ENCODE measurements at regions not wholly inside any gene's neighbourhood (a gene's known extent, or its start where the extent isn't known, plus 50 kb on each side); places are given as distances from the start of the nearest gene placed in this dataset.

- no peak overlapping the region for H3K4me3 Mint-ChIP-seq (ENCODE audit: low read depth)
- H3K27me3 Mint-ChIP-seq = no peaks in the 10 kb centered on the region
- peaks cover 1% of the 10 kb centered on the region for H3K36me3 Mint-ChIP-seq (ENCODE audit: insufficient read depth)
- DNase-seq (ENCODE audit: low spot score, unreplicated experiment) = no peak
- no peaks in the 10 kb centered on the region for H3K4me1 Mint-ChIP-seq (ENCODE audit: low read depth)
- H3K9me3 Mint-ChIP-seq (ENCODE audit: low read depth) = peaks cover 6% of the 10 kb centered on the region
- H3K27ac Mint-ChIP-seq = no peak overlapping the region
- no peak for TF ChIP-seq CTCF (IDR thresholded peaks at IDR 0.05; ENCODE audit: unreplicated experiment)
Observed at GRCh38 chr3:96711816-96712215, 102.6 kb upstream of the EPHA6 start.

DNA sequence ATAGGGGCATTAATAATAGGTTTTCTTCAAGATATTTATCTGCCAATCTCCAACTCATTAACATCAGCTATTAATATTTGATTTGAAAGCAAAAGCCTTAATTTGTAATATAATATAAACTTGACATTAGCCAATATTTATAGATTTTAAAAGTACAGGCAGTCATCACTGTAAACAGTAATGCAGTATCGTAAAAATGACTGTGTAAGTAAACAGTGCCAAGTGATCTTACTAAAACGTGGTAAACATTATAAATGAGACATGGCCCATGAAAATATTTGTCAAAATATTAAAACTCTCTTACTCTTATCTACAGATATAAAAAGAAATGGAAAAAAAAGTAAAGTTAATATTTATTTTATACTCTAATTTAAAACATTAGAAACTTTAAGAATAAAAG lies 101.6 kb upstream of the EPHA6 start:
- no peak for TF ChIP-seq CTCF (IDR thresholded peaks at IDR 0.05; ENCODE audit: unreplicated experiment)
- H3K36me3 Mint-ChIP-seq (ENCODE audit: insufficient read depth) = peaks cover 1% of the 10 kb centered on the region
- H3K4me1 Mint-ChIP-seq (ENCODE audit: low read depth) = no peaks in the 10 kb centered on the region
- no peak overlapping the region for H3K4me3 Mint-ChIP-seq (ENCODE audit: low read depth)
- no peak for DNase-seq (ENCODE audit: low spot score, unreplicated experiment)
- H3K27me3 Mint-ChIP-seq = no peaks in the 10 kb centered on the region
- peaks cover 6% of the 10 kb centered on the region for H3K9me3 Mint-ChIP-seq (ENCODE audit: low read depth)
- no peak overlapping the region for H3K27ac Mint-ChIP-seq

DNA sequence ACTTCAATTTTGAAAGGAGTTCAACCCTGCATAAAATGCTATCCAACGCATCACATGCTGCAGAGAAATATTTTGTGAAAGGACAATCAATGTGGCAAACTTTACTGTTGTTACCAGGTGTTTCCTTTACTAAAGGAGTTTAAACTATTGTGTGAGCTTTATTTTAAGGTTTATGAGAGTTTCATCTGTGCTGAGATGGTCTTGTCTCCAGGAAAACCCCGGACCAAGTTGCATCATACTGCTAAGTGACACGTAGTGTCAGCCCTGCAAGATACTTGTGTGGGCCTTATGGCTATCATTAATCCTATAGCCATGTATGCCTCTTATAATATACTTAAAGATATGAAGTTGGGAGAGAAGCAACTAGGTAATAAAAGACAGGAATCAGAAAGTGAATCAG lies 94.5 kb upstream of the EPHA6 start:
- no peak for DNase-seq (ENCODE audit: low spot score, unreplicated experiment)
- Mint-ChIP-seq H3K4me3 (ENCODE audit: low read depth) (no peak overlapping the region), H3K27me3 (no peaks in the 10 kb centered on the region), H3K36me3 (ENCODE audit: insufficient read depth) (no peaks in the 10 kb centered on the region), H3K27ac (no peak overlapping the region), H3K9me3 (ENCODE audit: low read depth) (peaks cover 3% of the 10 kb centered on the region), H3K4me1 (ENCODE audit: low read depth) (no peaks in the 10 kb centered on the region)
- TF ChIP-seq CTCF (IDR thresholded peaks at IDR 0.05; ENCODE audit: unreplicated experiment) = no peak

GRCh38 chr3:96731031-96731430 lies 83.4 kb upstream of the EPHA6 start:
- no peak overlapping the region for H3K4me3 Mint-ChIP-seq (ENCODE audit: low read depth)
- H3K36me3 Mint-ChIP-seq (ENCODE audit: insufficient read depth) = no peaks in the 10 kb centered on the region
- DNase-seq (ENCODE audit: low spot score, unreplicated experiment) = no peak
- no peaks in the 10 kb centered on the region for H3K27me3 Mint-ChIP-seq
- H3K27ac Mint-ChIP-seq = no peak overlapping the region
- TF ChIP-seq CTCF (IDR thresholded peaks at IDR 0.05; ENCODE audit: unreplicated experiment) = no peak
- peaks cover 3% of the 10 kb centered on the region for H3K4me1 Mint-ChIP-seq (ENCODE audit: low read depth)
- H3K9me3 Mint-ChIP-seq (ENCODE audit: low read depth) = no peaks in the 10 kb centered on the region

DNA sequence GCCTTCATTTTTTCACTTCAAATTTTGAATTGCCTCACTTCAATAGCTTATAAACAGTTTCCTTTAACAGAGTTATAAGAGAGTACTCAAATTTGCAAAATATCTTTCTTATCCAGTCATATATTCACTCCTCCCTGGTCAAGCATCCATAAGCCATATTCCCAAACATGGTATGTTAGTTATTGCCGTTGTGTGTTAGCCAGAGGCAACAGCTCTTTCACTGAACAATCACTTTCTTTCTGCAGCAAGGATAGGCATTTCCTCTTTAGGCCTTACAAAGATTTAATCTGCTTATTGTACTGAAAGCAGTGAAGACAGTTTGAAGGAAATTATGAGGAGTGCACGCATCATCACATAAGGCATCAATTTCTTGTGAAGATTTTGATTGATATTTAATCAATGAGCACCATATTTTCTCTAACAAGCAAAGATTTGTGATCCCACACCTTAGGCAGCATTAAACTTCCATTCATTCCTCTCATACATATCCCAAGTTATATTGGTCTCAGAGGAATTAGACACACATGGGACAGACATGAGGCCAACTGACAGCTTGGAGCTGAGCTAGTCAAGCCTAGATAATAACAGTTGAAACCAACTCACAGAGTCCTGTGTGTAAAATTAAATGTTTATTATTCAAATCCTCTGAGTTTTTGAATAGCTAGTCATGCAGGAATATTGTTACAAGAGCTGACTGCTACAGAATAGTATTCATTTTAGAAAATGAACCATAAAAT lies 80.0 kb upstream of the EPHA6 start:
- Mint-ChIP-seq H3K4me3 (ENCODE audit: low read depth) (no peak overlapping the region), H3K36me3 (ENCODE audit: insufficient read depth) (no peaks in the 10 kb centered on the region), H3K4me1 (ENCODE audit: low read depth) (peaks cover 3% of the 10 kb centered on the region), H3K27me3 (no peaks in the 10 kb centered on the region), H3K27ac (no peak overlapping the region), H3K9me3 (ENCODE audit: low read depth) (peaks cover 3% of the 10 kb centered on the region)
- no peak for DNase-seq (ENCODE audit: low spot score, unreplicated experiment)
- no peak for TF ChIP-seq CTCF (IDR thresholded peaks at IDR 0.05; ENCODE audit: unreplicated experiment)

Data from progenitor cell of endocrine pancreas (in vitro differentiated cells).